HEK293T (cell line): ENCODE measurements at regions not wholly inside any gene's neighbourhood (a gene's known extent, or its start where the extent isn't known, plus 50 kb on each side); places are given as distances from the start of the nearest gene placed in this dataset.

ENCODE experiments used
- ELF4 ChIP-seq: fragments of 450-650 bp; IDR thresholded peaks from 2 replicates; pipeline ENCODE4 v1.6.1; 2017; ENCODE audit warnings: antibody characterized with exemption
- FOXK2 ChIP-seq: fragments of 450-650 bp; IDR thresholded peaks from 2 replicates; pipeline ENCODE4 v1.6.1; 2016; ENCODE audit warnings: mild to moderate bottlenecking
- L3MBTL2 ChIP-seq: fragments of 450-650 bp; conservative IDR thresholded peaks from 2 replicates; pipeline ENCODE4 v1.6.1; 2016; ENCODE audit warnings: mild to moderate bottlenecking

- TF ChIP-seq L3MBTL2 (no peak), ELF4 (no peak), FOXK2 (no peak)
Measured at GRCh38 chr11:39674761-39675160, 1784.7 kb downstream of the LRRC4C start.
